ENCODE measurements at regions not wholly inside any gene's neighbourhood (a gene's known extent, or its start where the extent isn't known, plus 50 kb on each side); places are given as distances from the start of the nearest gene placed in this dataset.

DNA sequence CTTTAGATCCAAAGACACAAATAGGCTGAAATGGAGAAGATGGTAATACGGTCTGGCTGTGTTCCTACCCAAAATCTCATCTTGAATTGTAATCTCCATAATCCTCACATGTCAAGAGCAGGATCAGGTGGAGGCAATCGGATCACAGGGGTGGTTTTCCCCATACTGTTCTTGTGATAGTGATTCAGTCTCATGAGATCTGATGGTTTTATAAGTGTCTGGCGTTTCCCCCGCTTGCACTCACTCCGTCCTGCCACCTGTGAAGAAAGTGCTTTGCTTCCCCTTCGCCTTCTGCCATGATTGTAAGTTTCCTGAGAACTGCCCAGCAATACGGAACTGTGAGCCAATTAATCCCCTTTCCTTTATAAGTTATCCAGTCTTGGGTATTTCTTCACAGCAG lies 1795.5 kb upstream of the FLRT2 start:
- TF ChIP-seq, protein P1, sequence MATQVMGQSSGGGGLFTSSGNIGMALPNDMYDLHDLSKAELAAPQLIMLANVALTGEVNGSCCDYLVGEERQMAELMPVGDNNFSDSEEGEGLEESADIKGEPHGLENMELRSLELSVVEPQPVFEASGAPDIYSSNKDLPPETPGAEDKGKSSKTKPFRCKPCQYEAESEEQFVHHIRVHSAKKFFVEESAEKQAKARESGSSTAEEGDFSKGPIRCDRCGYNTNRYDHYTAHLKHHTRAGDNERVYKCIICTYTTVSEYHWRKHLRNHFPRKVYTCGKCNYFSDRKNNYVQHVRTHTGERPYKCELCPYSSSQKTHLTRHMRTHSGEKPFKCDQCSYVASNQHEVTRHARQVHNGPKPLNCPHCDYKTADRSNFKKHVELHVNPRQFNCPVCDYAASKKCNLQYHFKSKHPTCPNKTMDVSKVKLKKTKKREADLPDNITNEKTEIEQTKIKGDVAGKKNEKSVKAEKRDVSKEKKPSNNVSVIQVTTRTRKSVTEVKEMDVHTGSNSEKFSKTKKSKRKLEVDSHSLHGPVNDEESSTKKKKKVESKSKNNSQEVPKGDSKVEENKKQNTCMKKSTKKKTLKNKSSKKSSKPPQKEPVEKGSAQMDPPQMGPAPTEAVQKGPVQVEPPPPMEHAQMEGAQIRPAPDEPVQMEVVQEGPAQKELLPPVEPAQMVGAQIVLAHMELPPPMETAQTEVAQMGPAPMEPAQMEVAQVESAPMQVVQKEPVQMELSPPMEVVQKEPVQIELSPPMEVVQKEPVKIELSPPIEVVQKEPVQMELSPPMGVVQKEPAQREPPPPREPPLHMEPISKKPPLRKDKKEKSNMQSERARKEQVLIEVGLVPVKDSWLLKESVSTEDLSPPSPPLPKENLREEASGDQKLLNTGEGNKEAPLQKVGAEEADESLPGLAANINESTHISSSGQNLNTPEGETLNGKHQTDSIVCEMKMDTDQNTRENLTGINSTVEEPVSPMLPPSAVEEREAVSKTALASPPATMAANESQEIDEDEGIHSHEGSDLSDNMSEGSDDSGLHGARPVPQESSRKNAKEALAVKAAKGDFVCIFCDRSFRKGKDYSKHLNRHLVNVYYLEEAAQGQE (IDR thresholded peaks at IDR 0.05; ENCODE audit: insufficient read depth in 1 of 2, low read depth in 2 of 2, low read length in 2 of 2) = no peak
- TF ChIP-seq TAF1 (IDR thresholded peaks at IDR 0.05; ENCODE audit: borderline replicate concordance, insufficient read depth, low read length) (no peak), FOXP2 (optimal IDR thresholded peaks at IDR 0.05; ENCODE audit: borderline replicate concordance, extremely low read depth, extremely low read length, insufficient read depth) (no peak), SIN3A (IDR thresholded peaks at IDR 0.05; ENCODE audit: borderline replicate concordance, insufficient read depth, low read length) (no peak), POLR2AphosphoS5 (IDR thresholded peaks at IDR 0.05; ENCODE audit: low read depth, low read length) (no peak)

DNA sequence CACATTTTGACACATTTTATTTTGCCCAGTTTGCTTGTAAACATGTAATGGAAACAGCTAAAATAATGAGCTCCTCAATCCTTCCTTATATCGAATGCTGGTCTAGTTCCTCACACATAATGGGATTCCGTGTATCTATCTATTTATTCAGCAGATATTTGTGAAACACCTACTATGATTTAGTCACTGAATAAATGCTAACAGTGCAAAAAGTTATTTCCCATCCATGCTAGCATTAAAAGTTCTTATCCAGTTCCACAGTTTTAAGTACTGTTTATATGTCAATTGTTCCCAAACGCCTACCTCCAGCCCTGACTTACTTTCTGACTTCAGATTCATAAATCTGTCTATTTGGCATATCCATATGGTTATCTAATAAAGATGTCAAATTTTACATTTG lies 1788.7 kb upstream of the FLRT2 start:
- TF ChIP-seq, protein P1 (IDR thresholded peaks at IDR 0.05; ENCODE audit: insufficient read depth in 1 of 2, low read depth in 2 of 2, low read length in 2 of 2) = no peak
- TF ChIP-seq POLR2AphosphoS5 (IDR thresholded peaks at IDR 0.05; ENCODE audit: low read depth, low read length) = no peak
- TF ChIP-seq SIN3A (IDR thresholded peaks at IDR 0.05; ENCODE audit: borderline replicate concordance, insufficient read depth, low read length) = no peak
- no peak for TF ChIP-seq FOXP2 (optimal IDR thresholded peaks at IDR 0.05; ENCODE audit: borderline replicate concordance, extremely low read depth, extremely low read length, insufficient read depth)
- TF ChIP-seq TAF1 (IDR thresholded peaks at IDR 0.05; ENCODE audit: borderline replicate concordance, insufficient read depth, low read length) = no peak

DNA sequence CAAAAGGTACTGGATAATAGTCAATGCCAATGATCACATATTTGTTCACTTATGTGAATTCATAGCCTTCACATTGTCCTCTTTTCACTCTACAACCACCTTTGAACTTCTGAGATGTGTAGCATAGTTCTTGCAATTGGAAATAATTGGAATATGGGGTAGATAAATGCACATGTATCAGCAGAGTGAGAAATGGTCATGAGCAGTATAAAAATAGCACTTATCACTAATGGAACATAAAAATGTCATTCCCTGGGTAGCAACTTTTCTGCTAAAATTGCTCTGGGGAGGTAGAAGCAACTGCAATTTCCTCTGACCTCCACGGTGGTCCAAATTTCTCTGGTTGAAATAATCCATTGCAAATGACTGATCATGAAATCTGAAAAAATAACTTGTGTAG lies 1785.7 kb upstream of the FLRT2 start:
- TF ChIP-seq, protein P1 (IDR thresholded peaks at IDR 0.05; ENCODE audit: insufficient read depth in 1 of 2, low read depth in 2 of 2, low read length in 2 of 2) = no peak
- TF ChIP-seq TAF1 (IDR thresholded peaks at IDR 0.05; ENCODE audit: borderline replicate concordance, insufficient read depth, low read length) (no peak), SIN3A (IDR thresholded peaks at IDR 0.05; ENCODE audit: borderline replicate concordance, insufficient read depth, low read length) (no peak), POLR2AphosphoS5 (IDR thresholded peaks at IDR 0.05; ENCODE audit: low read depth, low read length) (no peak), FOXP2 (optimal IDR thresholded peaks at IDR 0.05; ENCODE audit: borderline replicate concordance, extremely low read depth, extremely low read length, insufficient read depth) (no peak)

DNA sequence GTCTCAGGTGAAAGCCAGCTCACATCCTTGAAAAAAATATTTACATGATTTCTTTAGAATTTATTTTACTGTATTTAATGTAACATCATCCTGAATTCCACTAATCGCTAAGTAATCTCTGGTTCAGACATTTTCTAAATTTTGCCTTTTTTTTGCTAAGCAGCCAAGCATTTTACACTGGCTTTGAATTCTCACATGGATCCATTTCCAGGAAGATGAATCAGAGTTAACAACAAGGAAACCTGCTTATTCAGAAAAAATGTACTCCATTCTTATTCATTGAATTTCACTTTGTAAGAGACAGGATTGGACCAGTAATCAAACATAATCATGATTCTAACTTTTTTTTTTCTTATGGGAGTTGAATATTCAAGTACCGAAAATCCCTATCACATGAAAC lies 1785.1 kb upstream of the FLRT2 start:
- TF ChIP-seq POLR2AphosphoS5 (IDR thresholded peaks at IDR 0.05; ENCODE audit: low read depth, low read length) (no peak), FOXP2 (optimal IDR thresholded peaks at IDR 0.05; ENCODE audit: borderline replicate concordance, extremely low read depth, extremely low read length, insufficient read depth) (no peak), TAF1 (IDR thresholded peaks at IDR 0.05; ENCODE audit: borderline replicate concordance, insufficient read depth, low read length) (no peak), SIN3A (IDR thresholded peaks at IDR 0.05; ENCODE audit: borderline replicate concordance, insufficient read depth, low read length) (no peak)
- TF ChIP-seq, protein P1 (IDR thresholded peaks at IDR 0.05; ENCODE audit: insufficient read depth in 1 of 2, low read depth in 2 of 2, low read length in 2 of 2) = no peak

DNA sequence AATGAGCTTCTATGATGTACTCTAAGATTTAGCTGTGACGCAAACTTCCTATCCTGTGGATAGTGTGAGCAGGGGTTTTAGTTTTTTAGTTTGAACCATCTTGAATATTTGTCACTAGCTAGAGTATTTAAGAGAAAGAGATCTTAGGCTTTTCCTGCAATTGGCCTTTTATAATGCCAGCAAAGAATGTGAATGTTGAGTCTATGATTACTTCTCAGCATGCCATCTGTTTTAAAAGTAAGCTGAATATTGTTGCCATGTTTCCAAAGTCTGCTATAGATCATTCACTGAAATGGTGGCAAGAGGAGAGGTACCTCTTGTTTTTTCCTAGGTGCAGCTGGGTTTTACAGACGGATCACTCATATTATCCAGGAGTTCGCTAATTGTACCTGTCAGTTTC lies 1783.6 kb upstream of the FLRT2 start:
- TF ChIP-seq FOXP2 (optimal IDR thresholded peaks at IDR 0.05; ENCODE audit: borderline replicate concordance, extremely low read depth, extremely low read length, insufficient read depth) = no peak
- no peak for TF ChIP-seq POLR2AphosphoS5 (IDR thresholded peaks at IDR 0.05; ENCODE audit: low read depth, low read length)
